HepG2 (cell line): ENCODE measurements at regions not wholly inside any gene's neighbourhood (a gene's known extent, or its start where the extent isn't known, plus 50 kb on each side); places are given as distances from the start of the nearest gene placed in this dataset.

ENCODE experiments used
- ATAC-seq: fragments of 200-7000 bp; cut with Tn5 transposase; 3 replicates; pipeline ENCODE4 v1.9.1; 2020; ENCODE audit warnings: mild to moderate bottlenecking, moderate library complexity
- BruUV-seq: library from RNA; stranded (reverse); fragments of 400-500 nt; replicated peaks from 2 replicates; lab custom pipeline; 2021; lab: Mats Ljungman, UMichigan
- CTCF ChIA-PET: fragments of 300-600 bp; formaldehyde crosslinking; extraction: SDS; loops from one replicate; lab custom pipeline; 2021; ENCODE audit warnings: low total read pairs, inconsistent platforms, low intra/inter-chr PET ratio; lab: Yijun Ruan, JAX
- POLR2A ChIA-PET: fragments of 350-600 bp; sonication (Branson Sonifier 250); formaldehyde crosslinking; loops from one replicate; lab custom pipeline; 2020; ENCODE audit warnings: antibody characterized with exemption, inconsistent platforms; lab: Yijun Ruan, JAX
- DNase-seq: peaks from one replicate; pipeline ENCODE4 v3.0.0-alpha.2; 2015; ENCODE audit warnings: low spot score
- FAIRE-seq: peaks from 3 replicates; lab custom pipeline; 2011; peaks lifted over from hg19 to GRCh38; lab: Jason Lieb, UNC
- H2AFZ ChIP-seq: one replicate; pipeline ENCODE4 v1.6.1; 2011; ENCODE audit warnings: low read length, inconsistent platforms
- H3K27ac ChIP-seq: fragments of 300-600 bp; 3 replicates; pipeline ENCODE4 v1.8.0; 2011; ENCODE audit warnings: mixed run types, mild to moderate bottlenecking, mixed read lengths, low read length, inconsistent platforms; ENCODE audit not compliant: insufficient read depth; ENCODE audit errors: extremely low read length
- H3K27me3 ChIP-seq, 2 experiments: fragments of 200-600 bp in 1 of 2; 2 replicates in 1 of 2; 3 replicates in 1 of 2; pipeline versions ENCODE4 v1.6.0 to v1.8.0; 2011; ENCODE audit warnings: low read length in 2 of 2, mild to moderate bottlenecking in 2 of 2, moderate library complexity in 2 of 2, inconsistent platforms in 1 of 2; ENCODE audit not compliant: insufficient read depth in 2 of 2, control insufficient read depth in 1 of 2
- H3K36me3 ChIP-seq, 2 experiments: fragments of 200-600 bp in 1 of 2; replicated peaks in 1 of 2; 2 replicates in 1 of 2; 3 replicates in 1 of 2; pipeline versions ENCODE4 v1.5.1 to v1.8.0; 2011; ENCODE audit warnings: low read length in 2 of 2, inconsistent platforms in 1 of 2; ENCODE audit not compliant: insufficient read depth in 2 of 2, control insufficient read depth in 1 of 2
- H3K4me1 ChIP-seq: 2 replicates; pipeline ENCODE4 v1.5.1; 2012; ENCODE audit warnings: low read length, inconsistent platforms; ENCODE audit not compliant: insufficient read depth
- H3K4me2 ChIP-seq: 2 replicates; pipeline ENCODE4 v1.6.0; 2011; ENCODE audit warnings: low read depth, low read length, inconsistent platforms
- H3K4me3 ChIP-seq, 3 experiments: fragments of 200-600 bp in 1 of 3; sonication (generic), shearing (Covaris generic) in 1 of 3; replicated peaks in 1 of 3; 2 replicates each; pipeline ENCODE4 v1.5.1; 2011 to 2016; ENCODE audit warnings: low read length in 3 of 3, inconsistent platforms in 2 of 3, low read depth in 2 of 3, mild to moderate bottlenecking in 2 of 3, control low read depth in 1 of 3, mixed read lengths in 1 of 3; ENCODE audit not compliant: insufficient read depth in 1 of 3
- H3K79me2 ChIP-seq: one replicate; pipeline ENCODE4 v1.6.1; 2011; ENCODE audit warnings: low read length, inconsistent platforms; ENCODE audit not compliant: insufficient read depth
- H3K9ac ChIP-seq: 2 replicates; pipeline ENCODE4 v1.6.0; 2011; ENCODE audit warnings: mild to moderate bottlenecking, low read depth, low read length, inconsistent platforms; ENCODE audit not compliant: insufficient read depth
- H3K9me3 ChIP-seq: 2 replicates; pipeline ENCODE4 v1.5.1; 2012; ENCODE audit warnings: mild to moderate bottlenecking, low read length
- H4K20me1 ChIP-seq: 2 replicates; pipeline ENCODE4 v1.6.0; 2011; ENCODE audit warnings: inconsistent platforms, mild to moderate bottlenecking, low read length, moderate library complexity; ENCODE audit not compliant: insufficient read depth
- EHMT2 ChIP-seq: fragments of 200-600 bp; sonication (generic); IDR thresholded peaks from 2 replicates; pipeline ENCODE4 v1.7.0; 2017; ENCODE audit warnings: antibody characterized with exemption, low read depth, low read length, borderline replicate concordance
- MBNL3 ChIP-seq: fragments of 250-450 bp; sonication (Bioruptor Pico); conservative IDR thresholded peaks from 2 replicates; pipeline ENCODE4 v1.8.0; 2022; ENCODE audit warnings: mild to moderate bottlenecking, inconsistent platforms
- MIER2 ChIP-seq: IDR thresholded peaks from 2 replicates; pipeline ENCODE4 v1.6.1; 2016; ENCODE audit warnings: missing biosample characterization, missing genetic modification reagents
- REST ChIP-seq, 2 experiments: IDR thresholded peaks; 2 replicates each; pipeline ENCODE4 v1.6.1; 2011 to 2012; ENCODE audit warnings: low read length in 2 of 2, borderline replicate concordance in 1 of 2, low read depth in 1 of 2, mild to moderate bottlenecking in 1 of 2, moderate library complexity in 1 of 2
- ZNF333 ChIP-seq: sonication (generic); formaldehyde crosslinking; IDR thresholded peaks from 2 replicates; pipeline ENCODE4 v1.4.0; 2020; ENCODE audit warnings: mild to moderate bottlenecking, missing genetic modification reagents, borderline replicate concordance
- ZNF382 ChIP-seq: sonication (generic); formaldehyde crosslinking; IDR thresholded peaks from 2 replicates; pipeline ENCODE4 v1.5.0; 2020; ENCODE audit warnings: missing genetic modification reagents, mild to moderate bottlenecking, borderline replicate concordance
- WGBS: methylation state at CpG from one replicate; pipeline ENCODE4 v1.1.6; 2017; ENCODE audit warnings: low lambda C conversion rate; 5-methylcytosine and 5-hydroxymethylcytosine counted together
- in situ Hi-C: cut with HindIII; loops from 2 replicates; pipeline ENCODE4 v1.10.0; 2017; ENCODE audit warnings: low pct_unique_long_range_greater_than_20kb; ENCODE audit not compliant: extremely low pct_ligation_motif_present
- intact Hi-C: fragments of 100-400 bp; cut with micrococcal nuclease; formaldehyde crosslinking; loops from one replicate; pipeline ENCODE4 v1.10.0; 2022; ENCODE audit not compliant: unreplicated experiment

- no peaks in the 10 kb centered on the region for H3K79me2 ChIP-seq
- no peaks in the 10 kb centered on the region for H4K20me1 ChIP-seq
- H3K9me3 ChIP-seq: no peaks in the 10 kb centered on the region
- CTCF ChIA-PET: no interaction called here
- no peak for DNase-seq
- WGBS: 2% methylated on average over 1 of the region's 1 CpG
- BruUV-seq: no TSS peak
- TF ChIP-seq ZNF382 (CRISPR knock-in tag): no peak
- TF ChIP-seq MBNL3 (CRISPR knock-in tag): no peak
- no peak for FAIRE-seq
- H3K4me2 ChIP-seq: no peak overlapping the region
- in situ Hi-C loops (no loop called here), intact Hi-C loops (no loop called here)
- H3K4me1 ChIP-seq: no peaks in the 10 kb centered on the region
- no peak overlapping the region for H2AFZ ChIP-seq
- H3K27ac ChIP-seq: no peak overlapping the region
- no peak overlapping the region for H3K4me3 ChIP-seq
- H3K9ac ChIP-seq: no peak overlapping the region
- no peak for ATAC-seq
- no peaks in the 10 kb centered on the region for H3K36me3 ChIP-seq
- POLR2A ChIA-PET: no interaction called here
- no peaks in the 10 kb centered on the region for H3K27me3 ChIP-seq
Observed at GRCh38 chr2:40654346-40654745, 202.5 kb upstream of the SLC8A1 start.

- Histone ChIP-seq H3K9ac (no peak overlapping the region), H3K4me2 (no peak overlapping the region), H3K4me1 (no peaks in the 10 kb centered on the region), H3K4me3 (no peak overlapping the region), H4K20me1 (no peaks in the 10 kb centered on the region)
- FAIRE-seq: no peak
- no peak for ATAC-seq
- CTCF ChIA-PET: no interaction called here
- TF ChIP-seq EHMT2 (peak; percentile 41; the same call in 1 of the 2 replicates), REST (IDR thresholded peaks at IDR 0.05; ENCODE audit: borderline replicate concordance in 1 of 2, low read depth in 1 of 2, low read length in 2 of 2) (peak; percentile 40 to 92), MIER2 (CRISPR knock-in tag) (peak; percentile 90), ZNF333 (CRISPR knock-in tag) (no peak)
- TF ChIP-seq, all 625 proteins: peak for 3
- no peaks in the 10 kb centered on the region for H3K36me3 ChIP-seq
- H2AFZ ChIP-seq: no peak overlapping the region
- no peaks in the 10 kb centered on the region for H3K79me2 ChIP-seq
- in situ Hi-C loops: no loop called here
- DNase-seq: no peak
- no peaks in the 10 kb centered on the region for H3K9me3 ChIP-seq
- intact Hi-C loops: no loop called here
- POLR2A ChIA-PET: no interaction called here
- no peaks in the 10 kb centered on the region for H3K27me3 ChIP-seq
- WGBS: 5% methylated on average over 1 of the region's 1 CpG
- no peak overlapping the region for H3K27ac ChIP-seq
- BruUV-seq: no TSS peak
Observed at GRCh38 chr2:40658941-40659340, 207.1 kb upstream of the SLC8A1 start.
